HCT116 (cell line): ENCODE measurements at regions not wholly inside any gene's neighbourhood (a gene's known extent, or its start where the extent isn't known, plus 50 kb on each side); places are given as distances from the start of the nearest gene placed in this dataset.

Experiments
- ATF3 ChIP-seq: IDR thresholded peaks from 2 replicates; pipeline ENCODE4 v1.6.1; 2012
- CEBPB ChIP-seq: IDR thresholded peaks from 2 replicates; pipeline ENCODE4 v1.6.1; 2012; ENCODE audit warnings: low read depth
- CTCF ChIP-seq, 3 experiments: fragments of 200-600 bp in 1 of 3; sonication (generic) in 1 of 3; IDR thresholded peaks in 2 of 3; conservative IDR thresholded peaks in 1 of 3; 2 replicates each; pipeline ENCODE4 v1.5.1; 2012 to 2017; ENCODE audit warnings: low read depth in 2 of 3, low read length in 2 of 3, antibody characterized with exemption in 1 of 3, borderline replicate concordance in 1 of 3, control low read depth in 1 of 3, mild to moderate bottlenecking in 1 of 3, mixed read lengths in 1 of 3, mixed run types in 1 of 3, moderate library complexity in 1 of 3; ENCODE audit not compliant: insufficient read depth in 1 of 3
- EGR1 ChIP-seq: IDR thresholded peaks from 2 replicates; pipeline ENCODE4 v1.6.1; 2012; ENCODE audit warnings: low read depth
- EZH2 ChIP-seq: fragments of 200-600 bp; sonication (generic); IDR thresholded peaks from 2 replicates; pipeline ENCODE4 v1.6.1; 2017; ENCODE audit warnings: antibody characterized with exemption, mixed run types
- EZH2phosphoT487 ChIP-seq: fragments of 200-600 bp; IDR thresholded peaks from 2 replicates; pipeline ENCODE4 v1.6.1; 2018; ENCODE audit warnings: antibody characterized with exemption, borderline replicate concordance
- JUND ChIP-seq: IDR thresholded peaks from 2 replicates; pipeline ENCODE4 v1.6.1; 2012
- POLR2A ChIP-seq: IDR thresholded peaks from 2 replicates; pipeline ENCODE4 v1.7.0; 2011; ENCODE audit warnings: borderline replicate concordance; ENCODE audit not compliant: insufficient read depth, insufficient read length; ENCODE audit errors: extremely low read depth
- POLR2AphosphoS5 ChIP-seq: IDR thresholded peaks from 2 replicates; pipeline ENCODE4 v1.6.1; 2011; ENCODE audit warnings: mild to moderate bottlenecking, low read depth, low read length, moderate library complexity
- REST ChIP-seq: IDR thresholded peaks from 2 replicates; pipeline ENCODE4 v1.6.1; 2012; ENCODE audit warnings: low read depth
- SRF ChIP-seq: IDR thresholded peaks from 2 replicates; pipeline ENCODE4 v1.6.1; 2012; ENCODE audit warnings: low read depth

- TF ChIP-seq EZH2 (no peak), CTCF (IDR thresholded peaks at IDR 0.05 in 2 of 3, conservative IDR thresholded peaks at IDR 0.05 in 1 of 3; ENCODE audit: borderline replicate concordance in 1 of 3, insufficient read depth in 1 of 3, low read depth in 2 of 3, low read length in 2 of 3) (no peak), POLR2A (no peak), REST (no peak), POLR2AphosphoS5 (no peak), SRF (no peak), CEBPB (no peak), JUND (no peak), EGR1 (no peak), EZH2phosphoT487 (no peak), ATF3 (no peak)
These were observed 133.5 kb downstream of the FAM124B start for GRCh38 chr2:224268441-224268840.
